Suppressor macrophage treated with lipopolysaccharide for 1 hour (primary cell): ENCODE measurements at regions not wholly inside any gene's neighbourhood (a gene's known extent, or its start where the extent isn't known, plus 50 kb on each side); places are given as distances from the start of the nearest gene placed in this dataset.
"Not testable (repeated sequence)": the region's sequence is repeated elsewhere in the genome, so short reads cannot be mapped to it uniquely, and the experiment has no call there.

ENCODE experiments used
- DNase-seq, 3 donors: peaks; one replicate each; pipeline ENCODE4 v3.0.0-alpha.2; 2020 to 2022

- DNase-seq = peak in 1 of 3 donors; percentile 7
Observed at GRCh38 chr14:101083564-101084435, 180.3 kb upstream of the RTL1 start.

DNA sequence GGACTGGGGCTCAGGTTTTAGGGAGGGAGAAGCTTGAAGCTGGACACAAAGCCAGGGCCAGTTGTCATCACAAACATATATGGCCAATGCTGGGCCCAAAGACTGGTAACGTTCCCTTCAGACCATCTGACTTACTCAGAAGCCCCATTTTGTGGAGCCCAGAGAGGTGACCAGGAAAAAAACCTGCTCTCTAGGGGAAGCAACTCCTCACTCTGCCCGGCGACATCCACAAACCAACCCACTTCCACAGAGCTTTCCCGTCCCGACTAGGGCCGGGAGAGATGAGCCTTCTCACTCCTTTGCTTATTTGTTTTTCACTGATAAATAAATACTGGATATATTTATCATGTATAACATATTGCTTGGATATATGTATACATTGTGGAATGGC, 180.9 kb upstream of the RTL1 start:
- DNase-seq = no peak

DNA sequence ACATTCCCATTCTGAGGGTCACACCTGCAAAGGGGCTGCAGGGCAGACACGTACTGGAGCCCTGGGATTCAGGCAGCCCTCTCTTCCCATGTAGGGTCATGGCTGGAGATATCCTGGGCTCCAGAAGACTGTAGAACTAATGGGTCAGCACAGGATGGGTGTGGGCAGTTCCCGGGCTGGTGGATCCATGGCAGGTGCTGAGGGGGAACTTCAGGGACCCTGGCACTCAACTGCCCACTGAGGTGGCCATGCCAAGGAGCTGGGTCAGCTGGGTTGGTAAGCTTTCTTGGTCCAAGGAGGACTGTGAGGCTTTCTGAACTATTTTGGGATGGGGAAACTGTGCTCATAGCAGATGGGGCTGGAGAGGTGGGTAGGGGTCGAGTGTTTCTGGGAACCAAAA, 183.4 kb upstream of the RTL1 start:
- DNase-seq = no peak

DNA sequence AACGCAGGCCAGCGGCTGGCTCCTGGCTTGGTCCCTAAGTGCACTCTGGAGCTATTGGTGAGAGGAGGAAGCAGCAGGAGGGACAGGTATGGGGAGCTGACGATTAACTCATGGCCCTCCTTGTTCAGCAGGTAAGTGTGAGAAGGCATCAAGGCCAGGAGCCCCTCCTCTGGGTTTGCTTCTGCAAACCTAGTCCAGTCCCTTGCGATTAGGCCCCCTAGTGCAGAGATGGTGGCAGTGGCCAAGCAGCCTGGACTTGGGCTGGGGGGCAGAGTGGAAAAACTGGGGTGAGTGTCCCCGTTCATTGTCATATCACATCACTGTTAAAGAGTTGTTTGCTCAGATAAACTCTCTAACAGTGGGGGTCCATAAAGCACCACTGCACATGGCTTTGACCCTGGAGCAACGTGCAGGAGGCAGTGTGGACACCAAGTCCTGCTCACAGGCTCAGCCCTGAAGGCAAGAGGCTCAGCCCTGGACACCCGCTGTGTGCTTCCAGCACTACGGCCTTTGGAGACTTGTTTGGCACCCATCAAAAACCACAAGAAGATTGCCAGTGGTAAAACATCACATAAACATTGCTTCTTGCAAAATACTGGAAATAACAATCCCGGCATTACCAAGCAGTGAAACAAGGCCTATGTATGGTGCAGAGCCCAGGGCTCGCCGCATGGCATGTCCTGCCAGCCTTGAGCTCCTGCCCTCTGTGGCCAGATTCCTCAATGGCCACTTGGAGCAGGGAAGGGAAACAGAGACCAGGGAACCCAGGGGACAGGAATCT, 184.3 kb upstream of the RTL1 start:
- no peak for DNase-seq

GRCh38 chr14:101088395-101088667, 184.8 kb upstream of the RTL1 start:
- no peak for DNase-seq

- DNase-seq = no peak
Observed at GRCh38 chr14:101088714-101089113, 185.2 kb upstream of the RTL1 start.

- not testable (repeated sequence) for DNase-seq
Observed at GRCh38 chr14:101090478-101090877, 187.0 kb upstream of the RTL1 start.

GRCh38 chr14:101090976-101091375, 187.5 kb upstream of the RTL1 start:
- no peak for DNase-seq

DNA sequence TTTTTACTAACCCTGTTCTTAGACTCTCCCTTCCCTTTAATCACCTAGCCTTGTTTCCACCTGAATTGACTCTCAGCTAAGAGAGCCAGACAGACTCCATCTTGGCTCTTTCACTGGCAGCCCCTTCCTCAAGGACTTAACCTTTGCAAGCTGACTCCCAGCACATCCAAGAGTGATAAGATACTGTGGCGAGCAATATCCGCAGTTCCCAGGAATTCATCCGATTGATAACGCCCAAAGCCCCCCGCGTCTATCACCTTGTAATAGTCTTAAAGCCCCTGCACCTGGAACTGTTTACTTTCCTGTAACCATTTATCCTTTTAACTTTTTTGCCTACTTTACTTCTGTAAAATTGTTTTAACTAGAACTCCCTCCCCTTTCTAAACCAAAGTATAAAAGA, 191.4 kb upstream of the RTL1 start:
- DNase-seq = not testable (repeated sequence)

DNA sequence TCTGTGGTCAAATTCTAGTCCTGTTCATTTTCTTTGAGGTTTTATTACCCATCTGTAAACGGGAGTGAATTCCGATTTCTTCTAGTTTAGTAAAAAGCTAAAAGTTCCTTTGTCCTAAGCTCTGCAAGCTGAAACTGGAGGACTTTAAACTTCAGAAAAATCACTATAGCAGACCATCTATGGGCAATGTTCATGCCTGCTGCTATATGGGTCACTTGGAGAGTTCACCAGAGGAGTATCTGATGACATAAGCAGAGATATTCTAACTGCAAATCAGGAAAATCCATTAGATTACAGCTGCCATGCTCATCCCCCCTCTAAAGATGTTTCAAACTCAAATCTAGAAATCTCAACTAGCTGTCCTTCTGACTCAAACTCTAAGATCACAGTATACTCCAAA, 193.0 kb upstream of the RTL1 start:
- DNase-seq = no peak

- DNase-seq = no peak
Observed at GRCh38 chr14:101097109-101097793, 193.7 kb upstream of the RTL1 start.

DNA sequence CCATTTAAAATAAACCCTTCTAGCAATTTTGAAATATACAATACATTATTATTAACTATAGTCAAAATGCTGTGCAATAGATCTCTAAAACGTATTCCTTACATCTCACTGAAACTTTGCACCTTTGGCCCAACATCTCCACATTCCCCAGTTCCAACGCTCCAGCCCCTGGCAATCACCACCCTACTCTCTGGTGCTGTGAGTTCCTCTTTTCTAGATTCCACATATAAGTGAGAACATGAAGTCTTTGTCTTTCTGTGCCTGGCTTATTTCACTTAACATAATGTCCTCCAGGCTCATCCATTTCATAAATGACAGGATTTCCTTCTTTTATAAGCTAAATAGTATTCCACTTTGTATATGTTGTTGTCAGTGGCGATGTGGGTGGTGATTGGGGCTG, 194.7 kb upstream of the RTL1 start:
- no peak for DNase-seq

DNA sequence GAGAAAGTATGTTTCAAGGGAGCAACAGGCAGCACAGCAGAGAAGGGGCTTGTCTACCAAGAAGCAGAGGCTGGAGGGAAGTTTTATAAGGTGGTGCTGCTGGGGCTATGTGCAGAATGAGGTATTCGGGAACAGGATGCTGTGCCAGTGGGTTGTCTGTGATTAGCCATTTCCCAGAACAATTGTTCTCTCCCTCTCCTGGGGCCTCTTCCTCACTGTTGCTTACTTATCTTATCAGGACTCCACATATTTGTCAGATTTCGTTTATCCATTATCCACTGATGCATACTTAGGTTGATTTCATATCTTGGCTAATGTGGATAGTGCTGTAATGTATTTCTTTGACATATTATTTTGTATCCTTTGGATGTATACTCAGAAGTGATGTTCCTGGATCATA, 195.1 kb upstream of the RTL1 start:
- DNase-seq = no peak

DNA sequence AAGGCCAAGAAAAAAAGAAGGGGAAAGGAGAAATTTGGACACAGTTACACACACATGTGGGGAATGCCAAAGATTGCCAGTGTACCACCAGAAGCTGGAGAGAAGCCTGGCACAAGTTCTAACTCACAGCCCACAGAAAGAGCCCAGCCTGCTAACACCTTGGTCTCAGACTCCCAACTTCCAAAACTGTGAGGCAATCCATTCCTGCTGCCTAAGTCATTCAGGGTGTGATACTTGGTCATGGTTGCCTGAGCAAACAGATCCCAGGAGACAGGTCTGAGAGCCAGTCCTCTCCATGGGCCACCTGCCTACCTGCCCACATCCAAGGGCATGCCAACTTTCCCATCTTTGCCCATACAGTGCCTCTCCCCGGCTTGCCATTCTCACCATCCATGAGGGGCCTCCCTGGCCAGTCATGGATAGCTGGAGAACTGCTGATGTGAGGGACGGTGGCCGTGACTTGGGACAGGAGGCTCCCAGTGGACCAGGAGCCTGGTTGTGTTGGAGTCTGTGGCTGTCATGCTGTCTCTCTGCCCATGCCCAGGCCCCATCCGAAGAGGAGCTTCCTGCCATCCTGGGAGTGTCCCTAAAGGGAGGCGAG, 198.0 kb upstream of the RTL1 start:
- no peak for DNase-seq

DNA sequence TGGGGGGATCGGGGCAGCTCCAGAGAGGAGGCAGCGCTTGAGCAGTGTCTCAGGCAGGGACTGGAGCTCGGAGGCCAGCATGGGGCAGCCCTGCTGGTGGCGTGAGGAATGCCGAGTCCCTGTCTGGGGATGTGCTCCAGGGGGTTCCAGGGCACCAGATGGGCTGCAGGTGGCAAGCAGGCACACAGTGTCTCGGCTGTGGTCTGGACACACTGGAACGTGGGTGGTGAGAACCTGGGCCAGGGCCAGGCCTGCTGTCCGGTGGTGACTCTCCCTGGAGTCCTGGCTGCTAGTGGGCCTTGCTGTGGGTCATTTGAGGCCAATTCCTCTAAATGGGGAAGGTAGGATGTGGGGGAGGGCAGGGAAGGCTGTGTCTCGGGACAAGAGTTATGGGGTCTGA, 199.4 kb upstream of the RTL1 start:
- DNase-seq = no peak

DNA sequence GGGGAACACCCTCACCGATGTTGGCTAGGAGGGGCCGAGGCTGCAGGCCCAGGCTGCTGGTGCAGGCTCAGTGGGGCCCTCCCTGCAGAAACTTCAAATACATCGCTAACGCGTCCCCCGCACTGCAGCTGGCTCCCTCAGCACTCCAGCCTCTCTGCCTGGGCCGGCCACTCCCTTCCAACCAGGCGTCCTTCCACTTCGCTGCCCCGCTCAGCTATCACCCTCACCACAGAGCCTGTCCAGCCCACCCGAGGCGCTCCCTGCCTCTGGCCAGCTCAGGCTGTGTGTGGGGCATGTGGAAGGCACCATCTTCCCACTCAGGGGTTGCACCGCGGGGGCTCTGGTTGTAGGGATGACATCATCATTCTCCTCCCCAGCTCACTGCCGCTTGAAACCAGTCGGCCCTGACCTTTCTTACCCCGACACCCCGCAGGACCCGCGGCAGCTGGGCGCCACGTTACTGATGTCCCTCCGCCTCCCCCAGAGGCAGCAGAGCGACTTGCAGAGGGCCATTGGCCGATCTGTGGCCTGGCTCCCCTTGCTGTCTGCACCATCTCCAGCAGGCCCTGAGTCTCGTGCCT, 199.9 kb upstream of the RTL1 start:
- no peak for DNase-seq

- DNase-seq = no peak
Observed at GRCh38 chr14:101104485-101104884, 201.0 kb upstream of the RTL1 start.

DNA sequence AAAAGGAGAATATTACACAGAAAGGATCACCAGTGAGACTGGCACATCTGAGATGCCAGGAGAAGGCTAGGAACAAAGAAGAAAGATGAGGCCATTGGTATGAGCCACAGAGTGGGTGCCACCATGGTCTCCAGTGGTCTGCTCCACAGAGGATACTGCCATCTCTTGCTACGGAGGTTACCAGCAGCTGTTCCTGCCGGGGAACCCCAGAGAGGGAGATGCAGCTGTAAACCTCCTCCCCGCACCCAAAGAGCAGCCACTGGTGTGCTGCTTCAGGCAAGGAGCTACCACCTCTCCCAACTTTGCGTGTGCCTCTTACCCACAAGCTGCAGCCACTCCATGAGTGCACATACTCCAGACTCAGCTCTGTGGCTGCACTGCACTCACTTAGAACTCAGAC, 201.5 kb upstream of the RTL1 start:
- DNase-seq = no peak

GRCh38 chr14:101108579-101109346, 205.2 kb upstream of the RTL1 start:
- DNase-seq = no peak

DNA sequence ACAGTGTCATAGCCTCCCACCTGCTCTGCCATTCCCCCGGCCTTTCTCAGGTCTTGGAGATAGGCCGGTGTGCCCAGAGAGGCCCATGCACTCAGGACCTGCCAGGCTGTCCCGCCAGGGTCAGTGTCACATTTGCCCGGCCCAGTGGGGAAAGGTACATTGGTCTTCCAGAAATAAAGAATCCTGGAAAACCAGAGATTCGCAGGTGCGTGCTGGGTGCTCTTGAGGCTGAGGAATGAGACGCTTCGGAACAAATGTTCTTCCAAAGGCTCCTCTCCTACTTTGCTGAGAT, 205.8 kb upstream of the RTL1 start:
- no peak for DNase-seq

DNA sequence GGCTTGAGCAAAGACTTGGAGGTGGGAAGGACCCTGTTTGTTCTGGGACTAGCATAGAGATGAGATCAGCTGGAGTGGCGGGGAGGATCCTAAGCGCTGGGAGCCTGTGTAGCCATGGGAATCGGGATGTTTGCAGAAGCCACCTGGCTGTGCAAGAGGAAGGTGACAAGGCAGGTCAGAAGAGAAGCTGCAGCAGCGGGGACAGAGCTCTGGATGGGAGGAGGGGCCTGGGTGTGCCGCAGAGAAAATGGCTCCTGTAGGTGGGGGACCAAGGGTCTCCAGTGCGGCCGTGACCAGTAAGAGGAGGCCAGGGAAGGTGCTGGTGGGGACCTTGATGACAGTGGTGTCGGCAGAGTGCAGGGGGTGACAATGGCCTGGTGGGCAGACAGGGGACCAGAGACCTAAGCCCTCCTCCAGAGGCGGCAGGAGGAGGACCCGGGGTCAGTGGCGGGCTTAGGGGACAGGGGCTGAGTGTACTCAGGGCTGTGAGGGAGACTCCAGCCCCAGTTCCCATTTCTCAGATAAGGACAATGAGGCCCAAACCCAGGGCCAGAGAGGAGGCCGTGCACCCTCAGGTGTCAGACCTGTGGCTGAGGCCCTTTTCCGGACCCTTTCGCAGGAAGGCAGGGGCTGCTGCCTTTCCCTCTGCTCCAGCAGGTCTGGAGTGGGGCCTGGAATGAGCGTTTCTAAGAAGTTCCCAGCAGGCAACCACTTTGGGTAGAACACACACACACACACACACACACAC, 206.6 kb upstream of the RTL1 start:
- DNase-seq = no peak
